SH-SY5Y (cell line): ENCODE measurements at regions not wholly inside any gene's neighbourhood (a gene's known extent, or its start where the extent isn't known, plus 50 kb on each side); places are given as distances from the start of the nearest gene placed in this dataset.

ENCODE experiments used
- GATA2 ChIP-seq: IDR thresholded peaks from 2 replicates; pipeline ENCODE4 v1.6.1; 2011; ENCODE audit warnings: mild to moderate bottlenecking, low read depth, low read length
- GATA3 ChIP-seq: IDR thresholded peaks from 2 replicates; pipeline ENCODE4 v1.6.1; 2011; ENCODE audit warnings: low read depth, mild to moderate bottlenecking, low read length, moderate library complexity

DNA sequence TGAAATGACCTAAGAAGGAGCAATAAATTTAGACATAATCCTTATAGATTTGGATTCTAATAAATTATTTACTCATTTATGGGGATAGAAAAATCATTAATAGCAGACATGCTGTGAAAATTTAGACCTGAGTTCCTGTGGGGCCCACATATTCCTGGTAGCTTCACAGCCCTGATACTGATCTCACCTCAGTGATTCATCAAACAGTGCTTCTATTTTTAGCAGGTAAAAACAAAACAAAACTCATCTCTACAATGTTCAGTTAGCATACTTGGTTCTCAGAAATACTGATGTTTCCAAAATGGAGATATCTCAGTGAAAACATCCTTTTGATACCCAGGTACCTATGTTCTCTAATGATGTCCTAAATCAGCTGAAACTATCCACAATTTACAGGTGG is 841.1 kb upstream of the SORCS1 start:
- TF ChIP-seq GATA2 (no peak), GATA3 (no peak)
